GM12873 (cell line): ENCODE measurements at regions not wholly inside any gene's neighbourhood (a gene's known extent, or its start where the extent isn't known, plus 50 kb on each side); places are given as distances from the start of the nearest gene placed in this dataset.

Source experiments
- TF ChIP-seq, protein P1 (sequence below): IDR thresholded peaks from 2 replicates; pipeline ENCODE4 v1.5.1; 2012; ENCODE audit warnings: low read depth, mild to moderate bottlenecking, moderate library complexity, low read length, control low read depth; ENCODE audit not compliant: insufficient read depth; ENCODE audit errors: missing control alignments

DNA sequence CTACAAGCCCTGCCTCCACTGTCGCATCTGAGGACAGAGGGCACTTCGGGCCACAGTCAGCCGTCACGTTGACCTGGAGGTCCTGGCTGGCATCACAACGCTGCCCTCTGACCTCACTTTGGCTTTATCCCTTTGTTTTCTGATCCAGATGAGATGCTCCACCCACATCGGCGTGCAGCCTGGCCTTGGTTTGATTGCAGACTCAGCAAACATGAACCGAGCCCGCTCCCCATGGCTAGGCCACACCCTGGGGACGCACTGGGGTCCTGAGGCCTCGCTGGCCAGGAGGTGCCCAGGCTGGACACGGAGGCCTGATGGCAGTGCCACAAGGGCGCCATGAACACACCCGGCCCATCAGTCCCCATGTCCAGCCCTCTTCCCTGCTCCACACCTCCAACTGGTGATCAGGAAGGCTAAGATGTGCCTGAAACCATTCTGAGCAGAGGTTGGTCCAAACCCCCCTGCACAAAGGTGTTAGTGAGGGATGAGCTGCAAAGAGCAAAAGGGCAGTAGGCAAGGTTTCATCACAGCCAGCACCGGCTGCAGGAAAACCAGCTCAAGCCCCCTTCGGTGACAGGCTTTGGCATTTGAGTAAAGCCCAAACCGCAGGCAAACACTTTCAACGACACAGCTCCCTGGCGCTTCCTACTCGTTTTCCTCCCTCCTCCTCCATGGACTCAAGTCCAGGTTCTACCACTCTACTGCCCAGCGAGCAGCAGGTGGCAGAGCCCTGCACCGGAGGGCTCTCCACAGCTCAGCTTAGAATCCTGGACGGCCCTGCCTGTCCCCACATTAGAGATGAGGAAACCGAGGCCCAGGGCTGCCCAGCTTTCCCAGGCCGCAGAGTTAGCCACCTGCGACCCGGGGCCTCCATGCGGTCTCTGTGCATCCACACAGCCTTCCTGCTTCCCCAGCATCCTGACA lies 165.8 kb downstream of the NUP210 start:
- TF ChIP-seq, protein P1, sequence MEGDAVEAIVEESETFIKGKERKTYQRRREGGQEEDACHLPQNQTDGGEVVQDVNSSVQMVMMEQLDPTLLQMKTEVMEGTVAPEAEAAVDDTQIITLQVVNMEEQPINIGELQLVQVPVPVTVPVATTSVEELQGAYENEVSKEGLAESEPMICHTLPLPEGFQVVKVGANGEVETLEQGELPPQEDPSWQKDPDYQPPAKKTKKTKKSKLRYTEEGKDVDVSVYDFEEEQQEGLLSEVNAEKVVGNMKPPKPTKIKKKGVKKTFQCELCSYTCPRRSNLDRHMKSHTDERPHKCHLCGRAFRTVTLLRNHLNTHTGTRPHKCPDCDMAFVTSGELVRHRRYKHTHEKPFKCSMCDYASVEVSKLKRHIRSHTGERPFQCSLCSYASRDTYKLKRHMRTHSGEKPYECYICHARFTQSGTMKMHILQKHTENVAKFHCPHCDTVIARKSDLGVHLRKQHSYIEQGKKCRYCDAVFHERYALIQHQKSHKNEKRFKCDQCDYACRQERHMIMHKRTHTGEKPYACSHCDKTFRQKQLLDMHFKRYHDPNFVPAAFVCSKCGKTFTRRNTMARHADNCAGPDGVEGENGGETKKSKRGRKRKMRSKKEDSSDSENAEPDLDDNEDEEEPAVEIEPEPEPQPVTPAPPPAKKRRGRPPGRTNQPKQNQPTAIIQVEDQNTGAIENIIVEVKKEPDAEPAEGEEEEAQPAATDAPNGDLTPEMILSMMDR: no peak

DNA sequence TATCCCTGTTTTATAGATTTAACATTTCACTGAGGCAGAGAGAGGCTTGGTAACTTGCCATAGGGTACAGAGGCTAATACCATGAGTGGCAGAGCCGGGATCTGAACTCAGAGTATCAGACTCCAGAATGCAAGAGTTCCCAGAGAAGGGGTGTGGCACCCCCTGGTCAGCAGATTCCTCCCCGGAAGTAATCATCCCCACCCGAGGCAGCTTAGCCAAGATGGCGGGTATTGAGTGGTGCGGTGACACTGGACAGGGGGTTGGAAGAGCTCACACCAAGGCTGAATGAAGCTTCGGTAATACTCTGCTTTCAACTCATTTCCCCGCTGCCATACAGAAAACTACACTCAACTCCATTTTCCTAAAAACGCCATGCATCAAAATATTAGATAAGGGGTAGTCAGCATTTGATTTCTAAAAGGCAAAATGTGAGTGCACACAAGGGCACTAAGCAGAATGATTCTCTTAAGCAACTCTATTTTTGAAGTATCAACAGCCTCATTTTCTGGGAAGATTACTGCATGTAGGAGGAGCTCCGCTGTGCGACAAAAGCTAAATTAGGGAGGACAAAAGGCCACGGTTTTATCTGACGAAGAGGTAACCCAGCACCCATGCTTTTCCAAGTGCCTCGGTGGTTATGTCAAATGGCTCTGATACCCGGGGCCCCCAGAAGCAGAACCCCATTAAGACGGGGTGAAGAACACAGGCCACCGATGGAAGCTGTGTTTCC lies 166.7 kb downstream of the NUP210 start:
- TF ChIP-seq, protein P1: no peak

DNA sequence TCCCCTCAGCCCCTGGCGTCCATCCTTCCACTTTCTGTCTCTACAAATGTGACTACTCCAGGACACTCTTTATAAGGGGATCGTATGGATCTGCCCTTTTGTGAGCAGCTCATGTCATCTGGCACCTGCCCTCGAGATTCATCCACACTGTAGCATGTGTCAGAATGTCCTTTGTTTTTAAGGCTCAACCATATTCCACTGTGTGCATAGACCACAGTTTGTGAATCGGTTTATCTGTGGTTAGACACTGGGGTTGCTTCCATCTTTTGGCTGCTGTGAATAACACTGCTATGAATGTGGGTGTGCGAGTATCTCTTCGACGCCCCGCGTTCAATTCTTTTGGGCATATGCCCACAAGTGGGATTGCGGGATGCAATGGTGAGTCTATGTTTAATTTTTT lies 167.9 kb downstream of the NUP210 start:
- TF ChIP-seq, protein P1: no peak

DNA sequence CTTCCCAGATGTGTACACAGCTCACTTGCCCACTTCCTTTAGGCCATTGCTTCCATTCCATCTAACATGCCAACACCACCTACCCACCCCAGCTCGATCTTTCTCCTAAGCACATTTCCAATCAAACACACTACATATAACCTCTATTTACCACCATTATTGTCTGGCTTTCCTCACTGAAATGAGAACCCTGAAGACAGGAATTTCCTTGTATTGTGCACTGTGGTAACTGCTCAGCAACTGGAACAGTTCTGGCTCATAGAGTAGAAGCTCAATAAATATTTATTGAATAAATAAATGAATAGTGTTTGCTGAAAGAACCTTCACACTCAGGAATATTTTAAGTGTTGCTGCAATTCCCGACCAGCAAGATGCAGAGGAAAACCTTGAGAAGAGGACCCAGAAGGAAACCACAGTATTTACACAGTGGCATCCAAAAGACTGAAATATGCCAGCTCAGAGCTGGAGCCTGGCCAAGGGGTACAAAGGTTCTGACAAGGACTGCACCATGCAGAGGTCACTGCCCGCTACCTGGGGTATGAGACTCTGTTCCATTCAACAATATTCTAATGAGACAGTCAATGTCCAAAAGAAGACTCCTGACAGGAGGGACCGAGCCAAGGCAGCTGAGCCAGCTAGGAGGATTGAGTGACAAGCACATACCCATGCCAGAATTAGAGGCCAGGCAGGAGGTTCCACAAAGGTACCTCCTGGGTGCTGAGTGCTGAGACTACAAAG lies 168.8 kb downstream of the NUP210 start:
- TF ChIP-seq, protein P1: no peak

DNA sequence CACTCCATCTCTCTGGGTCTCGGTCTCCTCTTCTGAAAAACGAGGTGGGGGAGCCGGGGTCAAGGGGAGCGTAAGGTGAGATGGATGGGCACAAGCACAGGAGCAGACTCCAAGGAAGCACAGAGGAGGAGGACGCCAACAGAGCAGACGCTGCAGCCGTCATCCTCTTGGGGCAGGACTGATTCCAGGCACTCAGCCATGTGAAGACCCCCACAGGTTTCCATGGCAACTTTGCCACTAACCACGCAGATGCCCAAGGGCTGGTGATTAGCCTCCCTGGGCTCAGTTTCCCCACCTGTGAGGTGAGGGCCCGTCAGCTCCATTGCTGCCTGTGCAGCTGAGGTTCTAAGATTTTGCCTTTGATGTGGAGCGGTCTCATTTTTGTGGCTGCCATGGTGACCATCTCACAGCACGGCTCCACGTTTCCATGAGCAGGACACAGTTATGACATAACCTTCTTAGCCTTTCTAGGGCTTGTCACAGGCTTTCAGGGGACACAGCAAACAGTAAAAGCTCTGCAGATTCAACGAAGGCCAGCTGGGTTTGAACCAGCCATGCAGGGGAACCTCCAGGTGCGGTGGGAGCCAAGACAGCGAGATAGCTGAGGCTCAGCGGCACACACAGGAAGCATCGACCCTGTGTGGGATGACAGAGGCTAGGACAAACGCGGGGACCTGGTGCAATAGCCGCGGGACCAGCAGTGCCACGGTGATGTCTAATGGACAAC lies 170.3 kb downstream of the NUP210 start:
- TF ChIP-seq, protein P1: no peak

DNA sequence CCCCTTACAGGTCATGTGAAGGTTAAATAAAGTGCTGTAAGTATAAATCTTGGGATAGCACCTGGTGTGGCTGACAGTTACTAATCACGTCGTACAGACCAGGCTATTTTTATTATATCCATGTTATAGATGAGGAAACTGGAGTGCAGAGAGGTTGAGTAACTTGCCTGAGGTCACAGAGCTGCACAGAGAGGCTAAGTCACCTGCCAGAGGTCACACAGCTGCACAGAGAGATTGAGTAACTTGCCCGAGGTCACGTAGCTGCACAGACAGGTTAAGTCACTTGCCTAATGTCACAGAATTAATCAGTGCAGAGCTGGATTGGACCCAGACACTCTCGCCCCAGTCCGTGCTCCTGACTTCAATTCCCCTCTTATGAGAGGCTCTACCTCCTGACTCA lies 171.5 kb downstream of the NUP210 start:
- TF ChIP-seq, protein P1: no peak
